Pons (tissue), 1 donor: ENCODE measurements at regions not wholly inside any gene's neighbourhood (a gene's known extent, or its start where the extent isn't known, plus 50 kb on each side); places are given as distances from the start of the nearest gene placed in this dataset.

Experiments used
- DNase-seq: peaks from one replicate; pipeline ENCODE4 v3.0.0-alpha.2; 2016; ENCODE audit warnings: low spot score

DNA sequence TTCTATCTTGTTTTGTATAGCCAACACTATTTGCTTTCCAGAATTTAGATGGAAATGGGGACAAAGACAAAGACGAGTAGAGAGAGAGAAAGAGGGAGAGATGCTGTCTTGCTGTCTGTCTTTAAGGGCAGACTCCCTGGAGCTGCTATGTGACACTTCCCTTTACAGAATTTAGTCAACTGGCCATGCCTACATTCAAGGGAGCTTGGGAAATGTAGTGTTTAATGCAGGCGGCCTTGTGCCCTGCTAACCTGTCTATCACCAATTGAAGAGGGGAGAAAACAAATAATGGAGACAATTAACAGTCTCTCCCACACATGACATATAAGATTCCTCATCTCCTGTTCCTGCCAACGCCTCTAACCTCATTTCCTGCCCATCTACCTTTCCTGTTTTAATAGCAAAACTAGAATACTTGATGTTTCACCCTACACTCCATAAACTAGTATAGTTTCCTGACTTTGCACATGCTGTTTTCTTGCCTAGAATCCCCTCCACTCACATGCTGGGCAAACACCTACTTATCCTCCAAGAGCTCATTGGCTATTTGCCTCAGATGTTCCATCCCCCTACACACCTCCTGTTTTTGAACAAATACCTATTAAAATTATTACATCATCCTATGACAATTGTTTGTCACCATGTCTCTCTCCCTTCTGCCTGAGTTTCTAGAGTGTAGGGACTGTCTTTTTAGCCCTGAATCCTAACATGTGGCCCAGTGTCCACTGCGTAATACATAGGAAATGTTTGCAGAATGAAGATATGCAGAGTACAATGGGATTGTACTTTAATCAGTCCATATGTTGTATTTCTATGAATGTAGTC is 117.2 kb downstream of the SLC25A24 start:
- DNase-seq = no peak

- DNase-seq = peak; percentile 38
Measured at GRCh38 chr1:108082001-108082400, 117.0 kb upstream of the VAV3 start.

- no peak for DNase-seq
Measured at GRCh38 chr1:108080448-108080847, 115.5 kb upstream of the VAV3 start.

DNA sequence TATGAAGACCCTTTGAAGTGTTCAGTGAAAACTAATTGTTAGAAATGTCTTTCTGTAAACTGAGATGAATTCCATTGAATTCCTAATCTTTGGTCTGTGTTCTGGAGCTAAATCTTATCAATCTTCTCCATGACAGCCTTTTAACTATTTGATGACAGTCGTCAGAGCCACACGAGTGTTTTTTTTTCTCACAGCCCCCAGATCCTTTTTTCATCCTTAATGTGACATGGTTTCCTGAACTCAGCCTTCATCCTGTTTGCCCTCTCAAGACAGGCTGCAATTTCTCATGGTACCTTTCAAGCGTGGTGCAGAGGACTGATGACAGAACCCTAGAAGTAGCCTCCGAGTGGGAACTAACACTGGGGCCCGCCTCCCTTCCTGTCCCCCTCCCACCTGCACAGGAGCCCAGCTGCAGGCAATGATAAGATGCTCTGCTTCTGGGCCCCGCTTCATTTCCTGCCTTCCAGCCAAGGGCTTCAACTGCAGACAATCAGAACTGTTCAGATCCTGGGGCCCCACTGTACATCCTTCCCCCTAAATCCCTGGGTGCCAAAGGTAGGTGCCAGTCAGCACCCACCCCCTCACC is 114.6 kb upstream of the VAV3 start:
- no peak for DNase-seq

- no peak for DNase-seq
Measured at GRCh38 chr1:108077991-108078390, 113.0 kb upstream of the VAV3 start.

GRCh38 chr1:108075055-108075454 is 110.1 kb upstream of the VAV3 start:
- no peak for DNase-seq

- DNase-seq = no peak
Measured at GRCh38 chr1:108072776-108073175, 107.8 kb upstream of the VAV3 start.

DNA sequence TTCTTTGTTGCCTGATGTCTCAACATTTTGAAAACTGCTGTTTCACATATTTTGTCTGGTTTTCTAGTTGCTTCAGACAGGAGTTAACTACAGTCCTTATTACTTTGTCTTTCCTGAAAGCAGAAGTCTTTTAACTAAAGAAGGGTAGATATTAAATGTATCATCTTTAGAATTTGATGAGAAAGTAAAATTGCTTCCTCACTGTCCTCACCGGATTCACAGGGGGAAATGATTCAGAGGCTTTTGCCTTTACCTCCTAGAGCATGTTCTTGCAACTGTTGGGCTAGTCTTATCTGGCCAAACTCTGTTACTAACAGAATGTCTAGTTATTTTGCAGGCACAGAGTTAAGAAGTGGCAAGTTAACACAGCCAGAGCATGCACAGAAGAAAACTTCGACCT is 107.2 kb upstream of the VAV3 start:
- DNase-seq = no peak

DNA sequence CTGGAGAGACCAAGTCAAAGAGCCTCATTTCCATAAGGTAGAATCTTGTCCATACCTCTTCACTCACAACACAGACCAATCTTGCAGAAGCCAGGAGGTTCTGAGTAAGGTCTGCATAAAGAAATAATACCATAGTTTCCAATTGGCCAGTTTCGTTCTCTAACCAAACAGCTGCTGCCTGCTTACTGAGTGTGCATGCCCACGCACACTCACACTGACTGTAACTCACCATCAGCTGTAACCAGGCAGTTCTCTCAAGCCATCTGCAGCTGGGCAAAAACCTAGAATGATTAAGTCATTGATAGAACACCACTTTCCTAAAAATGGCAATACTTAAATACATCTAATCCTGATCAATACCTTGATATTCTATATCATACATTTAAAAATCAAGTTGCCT is 106.6 kb upstream of the VAV3 start:
- no peak for DNase-seq

GRCh38 chr1:108070662-108071061 is 105.7 kb upstream of the VAV3 start:
- no peak for DNase-seq

DNA sequence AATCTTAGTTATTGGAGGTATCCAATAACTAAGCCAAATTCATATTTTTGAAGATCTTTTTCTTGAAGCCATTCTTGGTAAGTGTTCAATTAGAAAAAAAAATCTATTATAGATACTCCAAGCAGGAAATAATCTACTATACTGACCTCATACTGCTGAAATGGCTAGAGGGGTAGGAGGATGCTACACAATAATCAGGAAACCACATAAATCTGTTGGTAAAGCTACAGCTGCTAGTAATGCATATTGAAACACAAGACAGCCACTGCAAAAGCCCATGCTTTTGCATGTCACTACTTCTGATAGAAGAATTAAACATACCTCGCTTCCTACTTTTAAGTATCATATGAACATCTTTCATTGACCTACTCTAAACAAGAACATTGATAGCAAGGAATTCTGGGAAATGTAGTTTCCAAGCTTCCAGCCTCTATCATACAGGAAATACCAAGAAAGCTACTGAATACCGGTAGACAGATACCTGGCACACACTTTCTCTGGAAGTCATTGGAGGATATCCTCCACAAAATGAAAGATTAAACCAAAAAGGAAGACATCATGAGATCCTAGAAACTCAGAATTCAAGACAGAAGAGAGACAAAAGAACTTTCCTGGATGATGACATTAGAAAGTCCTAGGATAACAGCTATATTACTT is 103.0 kb upstream of the VAV3 start:
- DNase-seq = no peak

GRCh38 chr1:108066808-108067207 is 101.8 kb upstream of the VAV3 start:
- DNase-seq = no peak

GRCh38 chr1:108064255-108064654 is 99.3 kb upstream of the VAV3 start:
- DNase-seq = no peak

DNA sequence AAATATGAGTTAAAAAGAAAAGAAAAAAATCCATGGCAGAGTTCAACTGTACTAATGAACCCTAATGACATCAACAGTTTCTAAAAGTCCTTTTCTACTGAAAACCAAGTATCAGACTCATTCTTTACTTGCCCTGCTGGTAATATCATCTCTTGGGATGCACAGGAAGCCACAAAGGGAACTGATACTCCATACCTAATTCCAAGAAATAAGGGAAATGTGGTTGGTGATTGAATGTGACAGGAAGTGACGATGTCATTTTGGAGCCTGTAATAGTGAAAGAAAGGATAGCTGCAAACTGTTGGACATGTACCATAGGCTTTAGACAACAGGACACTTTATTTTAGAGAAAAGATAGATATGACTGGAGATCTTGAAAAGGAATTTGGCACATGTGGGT is 98.7 kb upstream of the VAV3 start:
- no peak for DNase-seq

GRCh38 chr1:108059945-108060344 is 95.0 kb upstream of the VAV3 start:
- DNase-seq = no peak

DNA sequence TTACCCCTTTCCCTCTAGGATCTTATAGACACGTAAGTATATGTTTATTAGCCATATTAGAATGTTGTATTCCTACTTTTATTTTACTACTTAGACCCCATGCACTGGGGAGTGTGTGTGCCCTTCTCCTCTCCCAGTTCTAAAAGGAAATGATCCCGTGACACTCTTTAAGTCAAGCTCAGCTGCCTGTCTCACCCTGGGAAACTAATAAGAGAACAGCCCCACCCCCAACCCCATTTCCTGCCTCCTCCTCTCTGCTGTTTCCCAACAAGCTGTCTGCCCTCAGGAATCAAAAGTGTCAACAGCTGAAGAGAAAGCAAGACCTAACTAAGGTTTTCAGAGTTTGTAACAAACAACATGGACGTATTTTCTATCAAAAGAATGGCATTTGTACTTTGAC is 92.6 kb upstream of the VAV3 start:
- no peak for DNase-seq

GRCh38 chr1:108056436-108056990 is 91.5 kb upstream of the VAV3 start:
- no peak for DNase-seq

DNA sequence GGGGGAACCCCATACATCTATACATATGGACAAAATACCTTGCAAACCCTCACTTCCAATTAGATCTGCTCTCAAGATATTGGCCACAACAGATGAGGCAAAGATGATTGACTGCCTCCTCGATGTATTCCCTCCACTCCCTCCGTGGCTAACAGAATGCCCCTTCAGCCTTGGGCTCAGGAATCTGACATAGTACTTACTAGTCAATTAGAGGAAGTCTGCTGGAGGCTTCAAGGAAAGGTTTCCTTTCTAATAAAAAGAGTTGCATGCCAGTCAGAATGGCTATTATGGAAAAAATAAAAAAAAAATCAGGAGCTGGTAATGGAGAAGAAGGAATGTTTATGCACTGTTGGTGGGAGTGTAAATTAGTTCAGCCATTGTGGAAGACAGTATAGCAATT is 90.4 kb upstream of the VAV3 start:
- no peak for DNase-seq

DNA sequence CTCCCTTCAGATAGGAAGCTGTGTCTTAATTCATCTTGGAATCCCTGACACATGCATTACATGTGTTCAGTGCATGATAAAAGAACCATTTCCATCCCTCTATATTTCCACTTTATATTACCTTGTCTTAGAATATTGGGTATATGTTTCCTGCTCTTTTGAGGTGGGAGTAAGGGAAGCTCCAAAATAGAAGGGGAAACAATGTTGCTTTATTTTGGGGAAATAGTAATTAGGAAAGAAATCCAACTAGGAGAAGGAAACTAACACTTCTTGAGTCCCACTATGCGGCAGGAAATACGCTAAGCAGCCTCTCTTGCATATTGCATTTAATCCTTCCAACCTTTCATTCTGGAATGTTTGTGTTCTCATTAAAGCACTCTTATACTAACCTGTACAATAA is 89.4 kb upstream of the VAV3 start:
- no peak for DNase-seq

DNA sequence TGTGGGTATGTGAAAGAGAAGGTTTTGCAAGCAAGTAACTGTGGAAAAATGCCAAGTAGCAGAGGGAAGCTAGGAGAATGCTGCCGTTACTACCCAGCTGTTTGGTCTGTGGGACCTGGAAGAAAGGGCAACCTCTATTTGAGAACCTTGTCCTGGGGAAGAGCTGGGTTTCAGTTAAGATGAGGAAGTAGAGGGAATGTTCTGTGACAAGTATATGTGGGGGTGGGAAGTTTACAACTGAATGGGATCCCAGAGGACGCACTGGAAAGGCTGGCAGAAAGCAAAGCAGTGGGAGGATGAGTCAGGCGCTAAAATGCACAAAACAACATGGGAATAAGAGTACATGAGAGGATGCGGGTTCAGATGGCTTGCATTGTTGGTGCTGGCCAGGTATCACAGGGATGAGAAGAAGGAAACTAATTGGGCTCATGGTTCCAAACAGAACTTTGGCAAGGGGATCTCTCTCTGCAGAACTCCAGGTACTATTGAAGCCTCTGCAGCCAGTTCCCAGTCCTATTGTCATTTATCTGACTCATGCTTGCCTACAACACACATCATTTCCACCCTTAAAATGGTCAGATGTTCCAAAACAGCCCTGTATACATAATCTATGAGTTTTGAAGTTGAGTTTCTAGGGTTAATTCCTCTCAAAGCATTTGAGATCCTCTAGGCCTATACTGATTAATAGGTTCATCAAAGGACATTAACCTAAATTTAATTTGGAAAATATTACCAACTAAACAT is 88.5 kb upstream of the VAV3 start:
- DNase-seq = no peak

DNA sequence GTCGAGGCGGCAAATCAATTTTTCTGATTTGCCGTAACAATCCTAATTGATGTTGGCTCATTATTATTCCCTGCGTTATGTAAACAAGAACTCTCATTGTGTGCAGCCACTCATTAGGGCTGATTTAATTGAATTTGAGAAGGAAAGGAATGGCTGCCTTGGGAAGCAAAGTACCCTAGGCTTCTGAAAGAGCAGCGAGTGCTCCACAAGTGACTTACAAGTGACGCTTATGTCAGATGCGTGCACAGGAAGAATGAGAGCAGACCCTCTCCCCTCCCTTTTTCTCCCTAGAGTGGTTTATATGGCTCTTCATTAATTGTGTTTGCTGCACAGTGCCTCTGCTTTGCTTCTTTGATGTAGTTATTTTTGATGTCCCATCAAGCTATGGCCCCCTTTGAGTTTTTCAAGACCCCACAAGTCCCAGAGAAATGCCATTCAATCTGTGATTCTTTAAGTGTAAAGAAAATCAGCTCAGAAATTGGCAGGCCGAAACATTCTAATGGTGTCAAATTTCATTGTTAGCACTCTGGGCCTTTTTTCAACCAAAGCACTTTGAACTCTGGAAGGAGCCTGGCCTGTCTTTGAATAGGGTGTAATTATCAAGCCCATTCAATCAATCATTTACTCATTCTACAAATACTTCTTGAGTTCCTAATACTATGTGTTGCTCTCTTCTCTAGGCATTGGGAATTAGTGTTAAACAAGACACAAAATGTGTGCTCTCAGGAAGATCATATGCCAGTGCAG is 86.8 kb upstream of the VAV3 start:
- DNase-seq = no peak
